ENCODE measurements at regions not wholly inside any gene's neighbourhood (a gene's known extent, or its start where the extent isn't known, plus 50 kb on each side); places are given as distances from the start of the nearest gene placed in this dataset.
A peak's percentile ranks its signal among the peaks of the same experiment; 100 is the strongest.

GRCh38 chr20:50427719-50428083, 82.5 kb upstream of the PTPN1 start:
- FAIRE-seq (no peak), DNase-seq (ENCODE audit: extremely low read depth in 1 of 4, low spot score in 3 of 4) (peak in 1 of 4 experiments; percentile 24), ATAC-seq (no peak)
- in situ Hi-C loops (cut with MboI) (no loop called here), intact Hi-C loops (cut with micrococcal nuclease) (no loop called here)
- BruUV-seq (replicated peaks) = no TSS peak
- Histone ChIP-seq H3K27ac (ENCODE audit: extremely low read depth, low read depth, low read length) (peak overlapping the region; percentile 26; the same call in 1 of the 3 replicates), H4K20me1 (replicated peaks; ENCODE audit: control insufficient read depth, insufficient read depth, low read length) (no peaks in the 10 kb centered on the region), H3K4me1 (replicated peaks in 1 of 2; ENCODE audit: control insufficient read depth in 2 of 2, insufficient read depth in 2 of 2, low read length in 2 of 2) (peaks cover 32 to 39% of the 10 kb centered on the region in 2 experiments), H3K9me3 (replicated peaks; ENCODE audit: control insufficient read depth, insufficient read depth, low read depth, low read length) (no peaks in the 10 kb centered on the region), H2AFZ (ENCODE audit: low read depth, low read length) (peak overlapping the region; percentile 69), H3K27me3 (ENCODE audit: control insufficient read depth in 2 of 2, insufficient read depth in 2 of 2, low read length in 2 of 2) (no peaks in the 10 kb centered on the region), H3K4me3 (no peak overlapping the region), H3K4me2 (ENCODE audit: insufficient read depth, low read length) (peak overlapping the region; percentile 49), H3K9ac (ENCODE audit: insufficient read depth in 1 of 2, low read depth in 2 of 2, low read length in 2 of 2) (peak overlapping the region; percentile 12 to 37; a peak in 2 of 4 replicates), H3K9me1 (ENCODE audit: control insufficient read depth, insufficient read depth, low read length) (no peaks in the 10 kb centered on the region), H3K36me3 (ENCODE audit: control insufficient read depth, insufficient read depth, low read length) (no peaks in the 10 kb centered on the region), H3K79me2 (ENCODE audit: control insufficient read depth, insufficient read depth, low read length) (no peaks in the 10 kb centered on the region)
- ChIA-PET POLR2A (interaction anchor here (0.6 to 1.3 kb wide), 4 partner anchors 33 to 234 kb away, joined by 3 to 4 read pairs (median 3); no protein-coding TSS in a partner anchor), CTCF (ENCODE audit: low intra/inter-chr PET ratio) (no interaction called here)
- WGBS (ENCODE audit: insufficient coverage, low coverage, missing lambda C conversion rate) = 22% methylated on average over 5 of the region's 5 CpGs
- peak; percentile 43 for TF ChIP-seq ZFP36 (IDR thresholded peaks at IDR 0.05; ENCODE audit: low read depth, low read length, partially characterized antibody)
- TF ChIP-seq CBFA2T2 (conservative IDR thresholded peaks at IDR 0.05) = peak; percentile 28; the same call in 1 of the 2 replicates
- no peak for TF ChIP-seq BCL6 (CRISPR knock-in tag; IDR thresholded peaks at IDR 0.05)
- peak; percentile 45; the same call in 1 of the 2 replicates for TF ChIP-seq BHLHE40 (IDR thresholded peaks at IDR 0.05; ENCODE audit: low read length)
- TF ChIP-seq EZH2 (IDR thresholded peaks at IDR 0.05; ENCODE audit: borderline replicate concordance, low read depth, low read length) = no peak
- TF ChIP-seq PKNOX1 (IDR thresholded peaks at IDR 0.05) = peak; percentile 51
- TF ChIP-seq L3MBTL2 (IDR thresholded peaks at IDR 0.05) = peak; percentile 77; the same call in 1 of the 2 replicates
- peak; percentile 78 for TF ChIP-seq MEIS2 (IDR thresholded peaks at IDR 0.05; ENCODE audit: partially characterized antibody)
- TF ChIP-seq USF2 (CRISPR knock-in tag; IDR thresholded peaks at IDR 0.05) = 0 out of 2 replicates have a peak, but pooled peaks have one; percentile 29
- no peak for TF ChIP-seq SRSF9 (IDR thresholded peaks at IDR 0.05; ENCODE audit: borderline replicate concordance, low read depth, low read length)
- TF ChIP-seq MGA (IDR thresholded peaks at IDR 0.05) = peak; percentile 78

Measured in K562 (cell line).